Activated naive CD8-positive, alpha-beta T cell treated with anti-CD3 and anti-CD28 coated beads, Interleukin-2, amount 50 U/mL, for 24 hours (primary cell): ENCODE measurements at regions not wholly inside any gene's neighbourhood (a gene's known extent, or its start where the extent isn't known, plus 50 kb on each side); places are given as distances from the start of the nearest gene placed in this dataset.

Experiments
- ATAC-seq: fragments of 150-1000 bp; cut with Tn5 transposase; one replicate; pipeline ENCODE4 v1.10.0; 2021
- DNase-seq: peaks from one replicate; pipeline ENCODE4 v3.0.0; 2021
- H3K27ac Mint-ChIP-seq: one replicate; pipeline ENCODE4 v1.8.0; 2021; ENCODE audit warnings: mild to moderate bottlenecking, mixed read lengths
- H3K27me3 Mint-ChIP-seq: one replicate; pipeline ENCODE4 v1.8.0; 2021; ENCODE audit warnings: mixed read lengths
- H3K36me3 Mint-ChIP-seq: one replicate; pipeline ENCODE4 v1.8.0; 2021; ENCODE audit warnings: low read depth, mixed read lengths
- H3K4me1 Mint-ChIP-seq: one replicate; pipeline ENCODE4 v1.8.0; 2021; ENCODE audit warnings: mixed read lengths
- H3K4me3 Mint-ChIP-seq: one replicate; pipeline ENCODE4 v1.8.0; 2021; ENCODE audit warnings: mild to moderate bottlenecking, moderate library complexity, mixed read lengths
- H3K9me3 Mint-ChIP-seq: one replicate; pipeline ENCODE4 v1.8.0; 2021; ENCODE audit warnings: mixed read lengths

DNA sequence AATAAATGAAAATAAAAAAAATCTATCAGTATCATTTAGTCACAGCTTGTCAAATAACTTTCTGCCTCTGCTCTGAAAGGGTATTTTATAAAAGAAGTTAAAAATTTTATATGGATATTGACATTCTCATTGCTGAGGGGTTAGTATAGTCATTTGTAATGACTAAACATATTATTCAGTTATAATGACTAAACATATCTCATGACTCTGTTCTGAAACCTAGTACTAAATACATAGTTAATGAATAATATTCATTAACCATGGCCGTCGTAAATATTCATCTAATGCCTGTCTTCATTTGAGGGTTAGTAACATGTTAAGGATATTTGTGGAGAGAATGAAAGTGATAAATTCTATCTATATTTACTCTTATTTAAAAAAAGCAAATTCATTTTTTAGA is 69.1 kb upstream of the MAP4K3 start:
- Mint-ChIP-seq H3K9me3 (peaks cover 5% of the 10 kb centered on the region), H3K27ac (no peak overlapping the region), H3K4me3 (no peak overlapping the region), H3K4me1 (peaks cover 2% of the 10 kb centered on the region), H3K27me3 (peaks cover 17% of the 10 kb centered on the region), H3K36me3 (no peaks in the 10 kb centered on the region)
- ATAC-seq (no peak), DNase-seq (no peak)

DNA sequence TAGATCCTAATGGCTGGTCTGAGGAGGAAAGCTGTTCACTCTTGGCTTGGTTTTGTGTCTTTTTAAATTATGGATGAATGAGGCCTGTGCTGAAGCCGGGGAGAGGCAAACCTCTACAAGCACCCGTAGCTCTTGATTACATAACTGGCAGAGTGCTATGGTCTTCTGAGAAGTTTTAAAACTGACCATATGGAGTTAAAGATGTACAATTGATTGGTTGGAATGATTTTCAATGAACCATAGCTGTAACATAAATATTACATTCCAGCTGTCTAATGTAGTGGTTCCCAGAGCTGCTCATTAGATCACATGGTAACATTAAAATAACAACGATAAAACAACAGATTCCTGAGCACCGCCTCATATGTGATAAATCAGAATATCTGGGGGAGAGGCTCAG is 71.1 kb upstream of the MAP4K3 start:
- H3K27me3 Mint-ChIP-seq, result peaks cover 7% of the 10 kb centered on the region
- H3K36me3 Mint-ChIP-seq, result no peaks in the 10 kb centered on the region
- DNase-seq, result no peak
- H3K27ac Mint-ChIP-seq, result no peak overlapping the region
- peaks cover 20% of the 10 kb centered on the region for H3K4me1 Mint-ChIP-seq
- no peaks in the 10 kb centered on the region for H3K9me3 Mint-ChIP-seq
- H3K4me3 Mint-ChIP-seq, result no peak overlapping the region
- ATAC-seq, result no peak

DNA sequence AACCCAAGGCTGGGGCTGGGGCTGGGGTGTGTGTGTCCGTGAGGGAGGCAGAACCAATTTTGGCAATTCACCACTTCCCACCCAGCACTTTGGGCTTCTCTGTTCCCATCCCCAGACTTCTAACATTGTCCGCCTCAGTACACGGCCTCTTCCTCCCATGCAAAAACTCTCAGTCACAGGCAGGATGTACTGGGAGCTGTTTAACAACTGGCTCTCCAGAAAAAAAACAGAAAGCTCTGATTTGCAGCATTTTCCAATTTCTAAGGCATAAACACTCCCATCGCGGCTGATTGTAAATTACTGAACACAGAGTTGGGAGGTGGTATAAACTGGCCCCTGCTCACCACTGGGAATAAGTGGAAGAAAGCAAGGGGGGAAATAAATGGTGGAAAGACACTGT is 73.1 kb upstream of the MAP4K3 start:
- H3K27ac Mint-ChIP-seq, result no peak overlapping the region
- no peaks in the 10 kb centered on the region for H3K36me3 Mint-ChIP-seq
- ATAC-seq (no peak), DNase-seq (no peak)
- peaks cover 3% of the 10 kb centered on the region for H3K27me3 Mint-ChIP-seq
- H3K4me3 Mint-ChIP-seq, result no peak overlapping the region
- H3K9me3 Mint-ChIP-seq, result no peaks in the 10 kb centered on the region
- peaks cover 37% of the 10 kb centered on the region for H3K4me1 Mint-ChIP-seq

DNA sequence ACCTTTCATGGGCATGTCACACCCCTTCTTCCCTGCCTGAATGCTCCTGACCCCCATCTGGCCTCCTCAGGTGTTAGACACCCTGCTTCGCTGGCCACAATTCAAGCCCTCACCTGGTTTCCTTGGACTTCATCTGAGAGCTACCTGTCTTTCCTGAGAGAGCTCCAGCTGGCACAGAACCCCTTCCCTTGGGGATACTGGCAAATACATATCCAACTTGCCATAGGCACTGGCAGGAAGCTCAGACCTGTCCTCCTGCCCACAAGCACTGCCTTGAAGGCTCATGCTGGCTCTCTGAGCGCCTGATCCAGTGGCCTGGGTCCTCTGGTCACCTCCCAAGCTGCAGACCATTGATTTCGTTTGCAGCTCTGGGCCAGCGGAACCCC is 74.1 kb upstream of the MAP4K3 start:
- no peak for DNase-seq
- Mint-ChIP-seq H3K4me3 (no peak overlapping the region), H3K4me1 (peaks cover 48% of the 10 kb centered on the region), H3K9me3 (no peaks in the 10 kb centered on the region), H3K27ac (peak overlapping the region; percentile 66), H3K36me3 (no peaks in the 10 kb centered on the region), H3K27me3 (peaks cover 5% of the 10 kb centered on the region)
- ATAC-seq, result no peak

DNA sequence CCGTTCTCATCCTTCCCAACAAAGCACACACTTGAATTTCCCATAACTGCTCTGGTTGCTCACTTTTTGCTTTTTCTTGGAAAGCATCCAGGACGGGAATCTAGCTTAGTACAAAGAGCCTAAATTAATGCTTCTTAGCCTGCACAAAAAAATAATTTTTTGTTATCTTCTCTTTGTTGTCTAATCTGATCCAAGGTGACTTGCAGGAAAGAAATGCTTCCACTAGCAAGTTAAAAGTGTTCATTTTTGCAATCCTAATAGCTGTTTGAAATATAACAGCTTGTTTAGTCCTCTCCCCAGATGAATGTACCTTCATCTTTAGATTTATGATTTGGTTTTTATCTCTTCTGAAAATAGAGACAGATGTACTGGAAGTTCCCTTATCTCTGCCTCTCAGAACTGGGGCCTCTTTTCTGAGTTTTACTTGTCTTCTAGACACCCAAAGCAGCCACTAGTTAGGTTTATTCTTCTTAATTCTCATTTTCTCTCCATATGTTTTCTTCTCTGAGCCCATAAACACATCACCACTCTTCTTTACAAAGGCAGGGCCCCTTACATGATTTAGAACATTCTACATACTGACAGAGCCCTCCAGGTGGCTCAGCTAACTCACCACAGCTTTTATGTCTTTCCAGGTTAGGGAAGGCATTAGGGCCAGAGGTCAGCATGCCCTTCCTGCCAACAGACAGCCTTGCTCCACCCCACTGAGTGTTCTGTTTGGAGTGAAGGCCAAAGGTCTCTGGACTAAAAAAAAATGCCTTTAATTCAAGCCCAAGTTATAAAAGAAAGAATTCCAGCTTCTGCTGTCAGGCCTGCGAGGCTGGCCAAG is 74.7 kb upstream of the MAP4K3 start:
- peaks cover 49% of the 10 kb centered on the region for H3K4me1 Mint-ChIP-seq
- no peak overlapping the region for H3K4me3 Mint-ChIP-seq
- peak overlapping the region; percentile 66 for H3K27ac Mint-ChIP-seq
- ATAC-seq (no peak), DNase-seq (no peak)
- peaks cover 5% of the 10 kb centered on the region for H3K27me3 Mint-ChIP-seq
- no peaks in the 10 kb centered on the region for H3K9me3 Mint-ChIP-seq
- no peaks in the 10 kb centered on the region for H3K36me3 Mint-ChIP-seq

DNA sequence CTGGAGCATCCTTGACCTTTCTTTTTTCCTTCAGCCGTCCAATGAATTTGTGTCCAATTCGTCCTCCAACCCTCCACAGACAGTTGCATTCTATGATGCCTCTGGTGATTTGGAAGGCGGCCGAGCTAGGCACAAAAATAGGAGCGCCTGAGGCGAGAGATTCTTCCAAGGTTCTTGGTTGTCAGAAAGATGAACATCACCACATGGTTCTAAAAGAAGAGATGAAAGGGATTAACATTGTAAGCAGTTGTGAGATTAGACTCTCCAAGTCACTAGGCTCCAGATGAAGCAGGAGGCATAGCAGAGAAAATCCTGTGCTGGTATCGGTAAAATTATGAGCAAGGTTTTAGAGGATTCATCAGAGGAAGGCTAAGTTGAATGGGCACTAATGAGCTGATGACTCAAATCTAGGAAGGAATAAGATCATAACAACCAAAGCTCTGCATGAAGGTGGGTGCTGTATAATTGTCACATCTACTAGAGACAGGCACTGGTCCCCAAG is 75.4 kb upstream of the MAP4K3 start:
- ATAC-seq (peak; percentile 43), DNase-seq (no peak)
- Mint-ChIP-seq H3K4me3 (no peak overlapping the region), H3K9me3 (no peaks in the 10 kb centered on the region), H3K27me3 (peaks cover 5% of the 10 kb centered on the region), H3K36me3 (no peaks in the 10 kb centered on the region), H3K4me1 (peaks cover 49% of the 10 kb centered on the region), H3K27ac (peak overlapping the region; percentile 92)

DNA sequence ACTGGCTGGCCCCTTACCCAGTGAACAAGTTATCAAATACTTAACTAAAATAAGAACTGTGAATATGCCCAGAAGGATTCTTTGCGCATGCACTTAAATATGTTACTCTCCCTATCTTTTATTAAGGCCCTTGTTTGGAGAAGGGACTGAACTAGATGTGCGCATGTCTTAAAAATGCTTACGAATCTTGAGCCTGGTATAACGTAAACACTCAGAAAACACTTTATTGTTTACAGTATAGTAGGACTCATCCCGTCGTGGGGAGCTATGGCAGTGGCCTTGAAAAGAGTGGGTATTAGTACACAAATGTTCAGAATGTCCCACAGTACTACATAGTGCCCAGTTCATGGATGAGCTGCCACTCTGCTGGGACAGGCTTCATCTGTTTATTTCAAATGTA is 75.9 kb upstream of the MAP4K3 start:
- Mint-ChIP-seq H3K36me3 (peaks cover 1% of the 10 kb centered on the region), H3K9me3 (no peaks in the 10 kb centered on the region), H3K4me3 (peak overlapping the region; percentile 51), H3K4me1 (peaks cover 49% of the 10 kb centered on the region), H3K27ac (peak overlapping the region; percentile 92), H3K27me3 (peaks cover 5% of the 10 kb centered on the region)
- ATAC-seq (no peak), DNase-seq (no peak)

DNA sequence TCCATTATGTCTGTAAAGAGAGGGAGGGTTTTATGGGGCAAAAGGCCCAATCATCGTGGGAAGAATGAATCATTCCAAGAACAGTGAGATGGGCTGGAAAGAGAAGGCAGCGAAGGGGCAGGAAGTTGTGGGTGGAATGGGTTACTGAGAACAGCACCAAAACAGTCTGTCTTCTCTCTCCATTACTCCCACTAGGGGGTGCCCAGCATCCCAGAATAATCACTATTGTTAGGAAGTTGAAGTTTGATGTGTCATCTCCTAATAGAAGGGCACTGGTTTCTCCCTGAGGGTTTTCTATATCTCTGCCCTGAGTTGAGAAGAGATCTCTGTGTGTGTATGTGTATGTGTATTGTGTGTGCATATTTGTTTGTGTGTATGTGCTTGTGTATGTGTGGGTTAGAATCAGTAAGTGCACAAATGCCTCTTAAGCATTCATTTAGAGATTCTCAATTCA is 76.6 kb upstream of the MAP4K3 start:
- peaks cover 49% of the 10 kb centered on the region for H3K4me1 Mint-ChIP-seq
- H3K36me3 Mint-ChIP-seq, result peaks cover 3% of the 10 kb centered on the region
- peak; percentile 84 for ATAC-seq
- H3K27me3 Mint-ChIP-seq, result peaks cover 5% of the 10 kb centered on the region
- H3K27ac Mint-ChIP-seq, result peak overlapping the region; percentile 92
- peak; percentile 73 for DNase-seq
- peak overlapping the region; percentile 51 for H3K4me3 Mint-ChIP-seq
- no peaks in the 10 kb centered on the region for H3K9me3 Mint-ChIP-seq

DNA sequence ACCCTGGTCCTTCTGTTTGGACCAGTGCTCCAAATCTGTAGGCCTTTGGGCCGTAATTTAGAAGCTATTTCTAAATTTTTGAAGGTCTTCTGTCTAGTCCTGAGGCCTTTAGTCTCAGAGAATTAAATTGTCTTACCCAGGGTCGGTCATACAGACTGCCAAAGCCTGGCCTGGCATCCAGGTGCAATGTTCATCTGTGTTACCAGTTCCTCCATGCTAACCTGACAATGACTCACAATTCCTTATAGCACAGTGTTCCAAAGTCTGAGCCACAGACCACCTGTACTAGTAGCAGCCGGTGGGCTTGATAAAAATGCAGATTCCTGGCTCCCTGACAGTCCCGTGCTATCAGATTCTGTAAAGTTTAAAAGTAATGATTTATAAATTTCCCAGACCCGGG is 77.7 kb upstream of the MAP4K3 start:
- no peaks in the 10 kb centered on the region for H3K9me3 Mint-ChIP-seq
- no peak for ATAC-seq

DNA sequence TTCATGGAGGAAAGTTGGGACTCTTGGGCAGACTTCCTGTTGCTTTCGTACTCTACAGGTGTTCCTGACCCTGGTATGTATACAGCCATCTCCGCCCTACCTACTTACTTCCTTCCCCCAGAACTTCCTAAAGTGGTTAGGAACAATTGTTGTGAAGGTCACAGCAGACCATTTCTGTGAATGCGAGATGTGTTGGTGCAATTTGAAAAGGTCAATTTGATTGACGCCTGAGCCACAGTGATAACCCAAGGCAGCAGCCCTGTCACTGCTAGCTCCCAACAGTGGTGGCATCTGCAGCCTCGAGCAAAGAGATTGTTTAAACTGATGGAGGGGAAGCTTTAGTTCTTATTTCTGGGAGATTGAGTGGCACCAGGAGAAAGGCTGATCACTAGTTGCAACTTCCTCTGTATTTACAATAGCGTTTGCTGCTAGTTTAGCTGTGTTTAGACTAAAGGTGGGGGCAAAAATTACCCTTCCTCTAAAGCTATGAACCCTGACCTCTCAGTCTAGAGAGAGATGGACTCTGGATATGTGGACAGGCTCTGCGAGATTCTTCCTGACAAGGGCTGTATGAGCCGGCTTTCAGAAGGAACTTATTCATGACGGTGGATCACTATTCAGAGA is 78.3 kb upstream of the MAP4K3 start:
- H3K9me3 Mint-ChIP-seq, result no peaks in the 10 kb centered on the region
- H3K4me1 Mint-ChIP-seq, result peaks cover 49% of the 10 kb centered on the region
- ATAC-seq, result peak; percentile 58

More for the DNA sequence above, 77.7 kb upstream of the MAP4K3 start:
- H3K4me3 Mint-ChIP-seq, result no peak overlapping the region
- H3K4me1 Mint-ChIP-seq, result peaks cover 49% of the 10 kb centered on the region
- peaks cover 2% of the 10 kb centered on the region for H3K27me3 Mint-ChIP-seq
- H3K27ac Mint-ChIP-seq, result no peak overlapping the region
- H3K36me3 Mint-ChIP-seq, result peaks cover 3% of the 10 kb centered on the region
- no peak for DNase-seq

DNA sequence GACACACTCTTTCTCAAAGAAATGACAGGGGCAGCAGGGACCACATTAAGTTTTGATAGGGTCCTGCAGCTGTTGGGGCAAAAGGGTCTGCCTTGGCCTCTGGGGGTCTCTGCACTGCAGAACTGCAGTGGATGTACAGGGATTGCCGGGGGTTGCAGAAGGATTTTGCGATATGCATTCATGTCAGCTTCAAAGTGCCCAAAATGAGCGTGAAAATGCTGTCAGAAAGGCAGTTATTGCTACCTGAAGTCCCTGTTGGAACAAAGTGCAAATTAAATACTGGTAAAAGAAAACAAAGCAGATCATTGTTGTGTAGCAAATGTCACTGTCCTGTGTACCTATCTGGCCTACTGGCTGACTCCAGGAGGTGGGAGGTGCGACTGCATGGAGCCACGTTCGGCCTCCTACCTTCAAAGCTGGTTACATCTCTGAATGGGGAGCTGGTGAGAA is 78.8 kb upstream of the MAP4K3 start:
- DNase-seq (no peak), ATAC-seq (no peak)
- Mint-ChIP-seq H3K4me1 (peaks cover 49% of the 10 kb centered on the region), H3K27me3 (peaks cover 2% of the 10 kb centered on the region), H3K27ac (no peak overlapping the region), H3K36me3 (peaks cover 5% of the 10 kb centered on the region), H3K9me3 (no peaks in the 10 kb centered on the region), H3K4me3 (no peak overlapping the region)

More for the DNA sequence above, 78.3 kb upstream of the MAP4K3 start:
- Mint-ChIP-seq H3K4me3 (no peak overlapping the region), H3K27ac (peak overlapping the region; percentile 1), H3K27me3 (peaks cover 2% of the 10 kb centered on the region), H3K36me3 (peaks cover 3% of the 10 kb centered on the region)
- DNase-seq, result peak; percentile 10

DNA sequence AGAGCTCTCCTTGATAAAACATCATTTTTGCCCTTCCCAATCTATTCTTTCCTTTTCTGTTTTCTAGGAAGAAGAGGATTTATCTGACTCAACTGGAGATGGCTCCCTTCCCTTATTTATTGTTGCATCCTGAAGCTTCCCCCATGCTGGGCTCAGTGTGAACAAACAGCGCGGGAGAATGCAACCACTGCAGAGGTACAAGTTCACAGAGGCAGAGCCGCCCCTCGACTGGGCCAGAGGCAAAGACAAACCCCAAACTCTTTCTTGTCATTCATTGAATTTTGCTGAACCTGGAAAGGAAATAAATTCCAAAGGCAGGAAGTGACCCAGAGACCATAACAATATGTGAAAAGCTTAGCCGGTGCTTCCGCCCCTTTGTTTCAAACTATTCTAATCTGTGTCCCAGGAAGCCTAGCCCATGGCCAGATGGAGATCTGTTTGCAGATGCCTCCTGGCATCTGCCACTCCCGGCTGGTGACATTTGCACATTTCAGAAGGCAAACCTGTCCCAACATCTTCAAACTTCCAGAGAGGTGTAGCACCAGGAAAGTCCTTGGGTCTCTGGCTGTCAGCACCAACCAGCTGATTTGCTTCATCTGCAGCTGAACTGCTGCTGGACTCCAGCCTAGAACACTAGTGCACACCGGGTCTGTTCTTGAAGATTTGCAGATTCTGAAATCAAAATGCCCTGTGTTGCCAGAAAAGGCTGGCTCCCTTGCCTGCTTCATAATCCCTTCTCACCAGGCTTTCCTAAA is 79.4 kb upstream of the MAP4K3 start:
- Mint-ChIP-seq H3K27ac (no peak overlapping the region), H3K36me3 (peaks cover 7% of the 10 kb centered on the region)
- DNase-seq, result no peak

DNA sequence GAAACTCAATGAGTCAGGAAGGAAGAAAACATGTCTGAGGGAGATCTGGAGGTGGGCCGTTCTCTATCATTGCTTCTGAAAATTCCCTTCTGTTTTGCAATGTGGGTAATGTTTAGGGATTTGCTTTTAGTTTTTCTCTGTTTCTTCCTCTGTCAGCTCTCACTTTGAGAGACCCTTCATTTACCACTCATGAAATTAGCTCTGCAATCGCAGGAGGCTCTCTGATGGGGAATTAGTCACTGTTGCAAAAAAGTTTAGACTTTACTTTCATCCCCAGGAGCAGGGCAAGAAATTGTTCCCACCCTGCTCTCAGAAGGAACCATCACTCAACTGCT is 80.0 kb upstream of the MAP4K3 start:
- ATAC-seq, result no peak
- H3K9me3 Mint-ChIP-seq, result peaks cover under 1% of the 10 kb centered on the region
- H3K36me3 Mint-ChIP-seq, result peaks cover 7% of the 10 kb centered on the region
- no peak overlapping the region for H3K27ac Mint-ChIP-seq
- no peak overlapping the region for H3K4me3 Mint-ChIP-seq
- H3K27me3 Mint-ChIP-seq, result peaks cover 2% of the 10 kb centered on the region
- peaks cover 42% of the 10 kb centered on the region for H3K4me1 Mint-ChIP-seq
- DNase-seq, result no peak

More for the DNA sequence above, 79.4 kb upstream of the MAP4K3 start:
- peaks cover 2% of the 10 kb centered on the region for H3K27me3 Mint-ChIP-seq
- ATAC-seq, result no peak
- no peaks in the 10 kb centered on the region for H3K9me3 Mint-ChIP-seq
- H3K4me1 Mint-ChIP-seq, result peaks cover 48% of the 10 kb centered on the region
- no peak overlapping the region for H3K4me3 Mint-ChIP-seq

DNA sequence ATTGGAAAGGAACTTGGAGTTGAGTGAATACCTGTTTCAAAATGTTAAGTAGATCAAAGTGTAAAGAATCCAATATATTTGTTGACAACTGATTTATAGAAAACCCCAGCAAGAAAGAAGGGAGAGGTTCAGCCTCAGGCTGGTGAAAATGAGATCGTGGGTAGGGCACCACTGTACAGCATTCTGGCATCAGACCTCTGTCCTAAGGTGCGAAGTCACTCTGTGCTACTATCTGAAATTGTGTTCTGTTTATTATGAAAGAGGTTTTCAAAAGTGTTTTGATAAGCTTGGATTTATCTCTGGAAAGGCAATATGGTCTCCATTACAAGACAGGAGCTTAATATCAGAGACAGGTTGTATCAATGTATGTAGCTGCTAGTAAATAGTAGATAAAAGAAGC is 80.5 kb upstream of the MAP4K3 start:
- Mint-ChIP-seq H3K36me3 (peaks cover 12% of the 10 kb centered on the region), H3K27me3 (peaks cover 2% of the 10 kb centered on the region), H3K4me1 (peaks cover 37% of the 10 kb centered on the region), H3K27ac (no peak overlapping the region), H3K4me3 (no peak overlapping the region), H3K9me3 (peaks cover 7% of the 10 kb centered on the region)
- DNase-seq (no peak), ATAC-seq (no peak)
